IgD-negative memory B cell (primary cell): ENCODE measurements at regions not wholly inside any gene's neighbourhood (a gene's known extent, or its start where the extent isn't known, plus 50 kb on each side); places are given as distances from the start of the nearest gene placed in this dataset.

Source experiments
- H3K27ac Mint-ChIP-seq, 3 donors: one replicate each; pipeline ENCODE4 v1.8.0; 2020 to 2022; ENCODE audit warnings: mild to moderate bottlenecking in 3 of 3, mixed read lengths in 3 of 3, moderate library complexity in 1 of 3
- H3K27me3 Mint-ChIP-seq: one replicate; pipeline ENCODE4 v1.8.0; 2021; ENCODE audit warnings: mixed read lengths
- H3K36me3 Mint-ChIP-seq: one replicate; pipeline ENCODE4 v1.8.0; 2020; ENCODE audit warnings: mild to moderate bottlenecking, mixed read lengths
- H3K4me1 Mint-ChIP-seq, 3 donors: one replicate each; pipeline ENCODE4 v1.8.0; 2020 to 2022; ENCODE audit warnings: mixed read lengths in 3 of 3, mild to moderate bottlenecking in 1 of 3
- H3K4me3 Mint-ChIP-seq, 4 donors: one replicate each; pipeline ENCODE4 v1.8.0; 2020 to 2022; ENCODE audit warnings: mild to moderate bottlenecking in 4 of 4, mixed read lengths in 4 of 4, moderate library complexity in 3 of 4
- H3K9me3 Mint-ChIP-seq, 3 donors: one replicate each; pipeline ENCODE4 v1.8.0; 2020 to 2021; ENCODE audit warnings: mixed read lengths in 3 of 3, mild to moderate bottlenecking in 1 of 3

GRCh38 chr4:134375775-134376174 lies 174.2 kb upstream of the PABPC4L start:
- H3K4me3 Mint-ChIP-seq, result no peak overlapping the region
- no peaks in the 10 kb centered on the region for H3K27me3 Mint-ChIP-seq
- no peak overlapping the region for H3K27ac Mint-ChIP-seq
- H3K4me1 Mint-ChIP-seq, result no peaks in the 10 kb centered on the region
- H3K9me3 Mint-ChIP-seq, result peaks cover 0 to 9% (median 0%) of the 10 kb centered on the region in 3 donors
- H3K36me3 Mint-ChIP-seq, result no peaks in the 10 kb centered on the region

- H3K27ac Mint-ChIP-seq, result no peak overlapping the region
- H3K36me3 Mint-ChIP-seq, result no peaks in the 10 kb centered on the region
- H3K27me3 Mint-ChIP-seq, result no peaks in the 10 kb centered on the region
- no peaks in the 10 kb centered on the region for H3K4me1 Mint-ChIP-seq
- peaks cover 0 to 4% (median 1%) of the 10 kb centered on the region in 3 donors for H3K9me3 Mint-ChIP-seq
- H3K4me3 Mint-ChIP-seq, result no peak overlapping the region
Measured at GRCh38 chr4:134365852-134366251, 164.3 kb upstream of the PABPC4L start.

- no peaks in the 10 kb centered on the region for H3K36me3 Mint-ChIP-seq
- peaks cover 0 to 2% (median 0%) of the 10 kb centered on the region in 3 donors for H3K4me1 Mint-ChIP-seq
- H3K4me3 Mint-ChIP-seq, result no peak overlapping the region
- peaks cover 0 to 4% (median 1%) of the 10 kb centered on the region in 3 donors for H3K9me3 Mint-ChIP-seq
- H3K27ac Mint-ChIP-seq, result no peak overlapping the region
- no peaks in the 10 kb centered on the region for H3K27me3 Mint-ChIP-seq
Measured at GRCh38 chr4:134364928-134365327, 163.3 kb upstream of the PABPC4L start.

- Mint-ChIP-seq H3K4me3 (no peak overlapping the region), H3K36me3 (no peaks in the 10 kb centered on the region), H3K9me3 (peaks cover 0 to 6% (median 1%) of the 10 kb centered on the region in 3 donors), H3K27ac (no peak overlapping the region), H3K27me3 (no peaks in the 10 kb centered on the region), H3K4me1 (no peaks in the 10 kb centered on the region)
Measured at GRCh38 chr4:134345244-134345643, 143.7 kb upstream of the PABPC4L start.

GRCh38 chr4:134343656-134344055 lies 142.1 kb upstream of the PABPC4L start:
- Mint-ChIP-seq H3K4me3 (no peak overlapping the region), H3K36me3 (no peaks in the 10 kb centered on the region), H3K4me1 (no peaks in the 10 kb centered on the region), H3K27ac (no peak overlapping the region), H3K9me3 (peaks cover 0 to 6% (median 0%) of the 10 kb centered on the region in 3 donors), H3K27me3 (no peaks in the 10 kb centered on the region)

- no peaks in the 10 kb centered on the region for H3K36me3 Mint-ChIP-seq
- H3K27me3 Mint-ChIP-seq, result no peaks in the 10 kb centered on the region
- H3K4me3 Mint-ChIP-seq, result no peak overlapping the region
- no peak overlapping the region for H3K27ac Mint-ChIP-seq
- H3K4me1 Mint-ChIP-seq, result no peaks in the 10 kb centered on the region
- H3K9me3 Mint-ChIP-seq, result peaks cover 0 to 6% (median 0%) of the 10 kb centered on the region in 3 donors
Measured at GRCh38 chr4:134343081-134343480, 141.5 kb upstream of the PABPC4L start.

GRCh38 chr4:134337574-134337973 lies 136.0 kb upstream of the PABPC4L start:
- Mint-ChIP-seq H3K27me3 (no peaks in the 10 kb centered on the region), H3K4me1 (no peaks in the 10 kb centered on the region), H3K27ac (no peak overlapping the region), H3K36me3 (no peaks in the 10 kb centered on the region), H3K4me3 (no peak overlapping the region), H3K9me3 (peaks cover 0 to 2% (median 0%) of the 10 kb centered on the region in 3 donors)

- Mint-ChIP-seq H3K4me3 (no peak overlapping the region), H3K27ac (no peak overlapping the region), H3K9me3 (peaks cover 2 to 5% (median 2%) of the 10 kb centered on the region in 3 donors)
Measured at GRCh38 chr4:134328741-134329140, 127.2 kb upstream of the PABPC4L start.

GRCh38 chr4:134327274-134328122 lies 125.9 kb upstream of the PABPC4L start:
- Mint-ChIP-seq H3K36me3 (no peaks in the 10 kb centered on the region), H3K27ac (no peak overlapping the region), H3K27me3 (no peaks in the 10 kb centered on the region), H3K4me1 (peaks cover 0 to 3% (median 0%) of the 10 kb centered on the region in 3 donors), H3K4me3 (no peak overlapping the region), H3K9me3 (peaks cover 2 to 5% (median 2%) of the 10 kb centered on the region in 3 donors)

More at GRCh38 chr4:134328741-134329140, 127.2 kb upstream of the PABPC4L start:
- no peaks in the 10 kb centered on the region for H3K27me3 Mint-ChIP-seq
- H3K36me3 Mint-ChIP-seq, result no peaks in the 10 kb centered on the region
- H3K4me1 Mint-ChIP-seq, result peaks cover 0 to 3% (median 0%) of the 10 kb centered on the region in 3 donors

GRCh38 chr4:134326866-134327265 lies 125.3 kb upstream of the PABPC4L start:
- H3K27me3 Mint-ChIP-seq, result no peaks in the 10 kb centered on the region
- no peak overlapping the region for H3K27ac Mint-ChIP-seq
- peaks cover 0 to 3% (median 0%) of the 10 kb centered on the region in 3 donors for H3K4me1 Mint-ChIP-seq
- H3K4me3 Mint-ChIP-seq, result no peak overlapping the region
- peaks cover 2 to 5% (median 2%) of the 10 kb centered on the region in 3 donors for H3K9me3 Mint-ChIP-seq
- no peaks in the 10 kb centered on the region for H3K36me3 Mint-ChIP-seq

GRCh38 chr4:134324179-134324578 lies 122.6 kb upstream of the PABPC4L start:
- Mint-ChIP-seq H3K27me3 (no peaks in the 10 kb centered on the region), H3K9me3 (peaks cover 4 to 10% (median 5%) of the 10 kb centered on the region in 3 donors), H3K36me3 (no peaks in the 10 kb centered on the region), H3K4me3 (no peak overlapping the region), H3K4me1 (peaks cover 0 to 3% (median 0%) of the 10 kb centered on the region in 3 donors), H3K27ac (no peak overlapping the region)

- Mint-ChIP-seq H3K4me3 (no peak overlapping the region), H3K4me1 (peaks cover 0 to 1% (median 0%) of the 10 kb centered on the region in 3 donors)
Measured at GRCh38 chr4:134320048-134320447, 118.5 kb upstream of the PABPC4L start.

GRCh38 chr4:134313591-134313990 lies 112.0 kb upstream of the PABPC4L start:
- Mint-ChIP-seq H3K4me1 (no peaks in the 10 kb centered on the region), H3K4me3 (no peak overlapping the region), H3K9me3 (peaks cover 2 to 6% (median 4%) of the 10 kb centered on the region in 3 donors), H3K27ac (no peak overlapping the region), H3K27me3 (no peaks in the 10 kb centered on the region), H3K36me3 (no peaks in the 10 kb centered on the region)

More at GRCh38 chr4:134320048-134320447, 118.5 kb upstream of the PABPC4L start:
- no peak overlapping the region for H3K27ac Mint-ChIP-seq
- no peaks in the 10 kb centered on the region for H3K36me3 Mint-ChIP-seq
- H3K9me3 Mint-ChIP-seq, result peaks cover 4 to 9% (median 7%) of the 10 kb centered on the region in 3 donors
- no peaks in the 10 kb centered on the region for H3K27me3 Mint-ChIP-seq

- Mint-ChIP-seq H3K27me3 (no peaks in the 10 kb centered on the region), H3K9me3 (peaks cover 0 to 2% (median 0%) of the 10 kb centered on the region in 3 donors)
Measured at GRCh38 chr4:134309715-134310114, 108.1 kb upstream of the PABPC4L start.

GRCh38 chr4:134308910-134309309 lies 107.3 kb upstream of the PABPC4L start:
- Mint-ChIP-seq H3K27me3 (no peaks in the 10 kb centered on the region), H3K36me3 (no peaks in the 10 kb centered on the region), H3K4me1 (no peaks in the 10 kb centered on the region), H3K9me3 (peaks cover 0 to 3% (median 0%) of the 10 kb centered on the region in 3 donors), H3K4me3 (no peak overlapping the region), H3K27ac (no peak overlapping the region)

More at GRCh38 chr4:134309715-134310114, 108.1 kb upstream of the PABPC4L start:
- H3K4me3 Mint-ChIP-seq, result no peak overlapping the region
- H3K4me1 Mint-ChIP-seq, result no peaks in the 10 kb centered on the region
- H3K36me3 Mint-ChIP-seq, result no peaks in the 10 kb centered on the region
- H3K27ac Mint-ChIP-seq, result no peak overlapping the region

- no peak overlapping the region for H3K4me3 Mint-ChIP-seq
- no peaks in the 10 kb centered on the region for H3K27me3 Mint-ChIP-seq
- H3K36me3 Mint-ChIP-seq, result no peaks in the 10 kb centered on the region
- H3K27ac Mint-ChIP-seq, result no peak overlapping the region
- peaks cover 6 to 28% (median 7%) of the 10 kb centered on the region in 3 donors for H3K9me3 Mint-ChIP-seq
- no peaks in the 10 kb centered on the region for H3K4me1 Mint-ChIP-seq
Measured at GRCh38 chr4:134298313-134298712, 96.7 kb upstream of the PABPC4L start.
